Stimulated activated CD8-positive, alpha-beta memory T cell treated with anti-CD3 and anti-CD28 coated beads, Interleukin-4, amount 100 ng/mL, for 4 hours (primary cell): ENCODE measurements at regions not wholly inside any gene's neighbourhood (a gene's known extent, or its start where the extent isn't known, plus 50 kb on each side); places are given as distances from the start of the nearest gene placed in this dataset.

Source experiments
- DNase-seq, 2 donors: peaks; one replicate each; pipeline ENCODE4 v3.0.0-alpha.2; 2020; ENCODE audit warnings: low read depth in 2 of 2, low spot score in 1 of 2

DNA sequence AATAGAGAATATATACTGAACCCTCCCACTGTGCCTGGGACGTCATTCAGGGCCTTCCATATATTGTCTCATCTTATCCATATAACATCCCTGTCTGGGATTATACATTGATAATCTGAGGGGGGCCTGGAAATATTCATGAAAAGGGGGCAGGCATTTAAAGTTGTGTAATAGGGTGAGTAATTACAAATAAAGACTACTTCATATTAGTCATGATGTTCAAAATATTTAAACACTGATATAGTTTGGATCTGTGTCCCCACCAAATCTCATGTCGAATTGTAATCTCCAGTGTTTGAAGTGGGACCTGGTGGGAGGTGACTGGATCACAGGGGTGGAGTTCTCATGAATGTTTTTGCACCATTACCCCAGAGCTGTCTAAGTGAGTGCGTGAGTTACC, 97.8 kb downstream of the AQP9 start:
- no peak for DNase-seq

DNA sequence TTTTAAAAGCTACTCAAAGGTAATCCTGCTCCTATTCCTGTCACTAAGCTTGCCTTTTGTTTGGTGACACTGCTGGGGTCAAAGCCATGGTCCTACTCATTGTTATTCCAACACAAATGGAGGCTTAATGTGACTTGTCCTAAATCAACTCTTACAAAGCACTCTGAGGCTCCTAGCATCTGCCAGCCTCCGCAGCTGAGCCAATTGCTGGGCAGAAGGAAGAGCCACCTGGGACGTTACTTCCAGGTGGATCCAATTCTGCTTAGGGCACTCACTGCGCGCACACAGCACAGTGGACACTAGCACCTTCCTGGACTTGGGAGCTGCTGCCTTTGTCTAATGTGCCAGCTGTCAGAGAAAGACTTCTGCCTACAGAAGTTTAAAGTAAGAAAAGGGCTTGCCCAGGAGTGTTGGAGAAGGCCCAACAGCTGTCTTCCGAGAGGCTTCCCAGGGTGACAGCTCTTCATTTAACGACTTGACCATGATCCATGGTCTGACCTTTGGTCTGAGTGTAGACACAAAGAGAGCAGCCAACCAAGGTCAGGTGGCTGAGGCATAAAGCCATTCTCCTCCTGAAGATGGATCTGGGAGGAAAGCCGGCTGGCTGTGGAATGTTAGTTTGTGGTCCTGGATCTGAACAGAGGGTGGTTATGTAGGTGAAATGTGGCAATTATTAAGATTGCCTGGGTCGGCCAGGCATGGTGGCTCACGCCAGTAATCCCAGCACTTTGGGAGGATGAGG, 102.2 kb downstream of the AQP9 start:
- no peak for DNase-seq

DNA sequence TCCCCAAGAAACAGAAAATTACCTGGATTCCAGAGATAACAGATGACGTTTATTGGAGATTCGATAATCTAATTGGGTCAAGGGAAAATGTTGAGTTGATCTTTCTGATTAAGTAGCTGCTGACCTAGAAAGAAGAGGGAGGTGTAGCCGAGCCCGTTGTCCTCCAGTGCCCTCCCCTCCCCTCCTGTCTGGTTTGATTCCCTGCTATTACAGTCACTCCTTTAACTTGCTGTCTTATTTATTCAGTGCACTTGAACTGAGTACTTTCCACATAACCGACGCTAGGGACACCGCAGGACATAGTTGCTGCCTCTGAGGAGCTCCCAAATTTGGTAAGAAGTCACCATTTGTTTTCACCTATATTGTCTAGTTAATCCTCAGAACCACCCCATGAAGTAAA, 103.7 kb downstream of the AQP9 start:
- no peak for DNase-seq

DNA sequence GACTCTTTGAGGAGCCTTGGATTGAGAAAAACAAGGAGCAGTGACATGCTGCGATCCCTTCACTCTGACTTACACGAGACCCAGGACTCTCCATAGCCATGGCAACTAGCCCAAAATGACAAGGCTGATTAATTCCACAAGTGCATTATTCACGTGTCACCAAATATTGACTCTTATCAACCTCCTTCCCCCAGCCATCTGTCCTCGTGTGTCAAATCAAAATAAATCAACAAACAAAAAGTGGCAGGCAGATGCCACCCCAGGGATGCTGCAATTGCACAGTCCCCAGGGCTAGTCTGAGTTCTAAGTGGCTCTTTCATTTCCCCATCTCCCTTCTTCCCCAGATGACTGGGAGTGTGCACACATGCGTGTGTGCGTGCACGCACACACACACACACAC, 104.9 kb downstream of the AQP9 start:
- no peak for DNase-seq

DNA sequence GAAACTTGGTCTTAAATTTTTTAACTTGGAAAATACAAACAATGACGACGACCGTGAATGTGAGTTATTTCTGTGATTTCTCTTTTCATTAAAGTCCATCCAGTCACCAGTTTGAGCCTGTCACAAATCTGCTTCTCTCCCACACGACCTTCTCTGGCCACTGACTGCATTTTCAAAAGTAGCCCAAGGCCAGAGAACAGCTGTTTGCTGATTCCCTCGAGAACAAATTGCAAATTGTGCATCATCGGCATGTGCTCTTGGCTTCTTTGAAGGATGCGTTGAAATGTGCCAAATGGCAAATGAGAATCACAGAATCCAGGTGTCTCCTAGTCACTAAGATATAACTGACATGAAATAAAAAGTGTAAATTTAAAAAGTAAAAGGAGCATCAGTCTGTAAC, 106.4 kb downstream of the AQP9 start:
- no peak for DNase-seq

DNA sequence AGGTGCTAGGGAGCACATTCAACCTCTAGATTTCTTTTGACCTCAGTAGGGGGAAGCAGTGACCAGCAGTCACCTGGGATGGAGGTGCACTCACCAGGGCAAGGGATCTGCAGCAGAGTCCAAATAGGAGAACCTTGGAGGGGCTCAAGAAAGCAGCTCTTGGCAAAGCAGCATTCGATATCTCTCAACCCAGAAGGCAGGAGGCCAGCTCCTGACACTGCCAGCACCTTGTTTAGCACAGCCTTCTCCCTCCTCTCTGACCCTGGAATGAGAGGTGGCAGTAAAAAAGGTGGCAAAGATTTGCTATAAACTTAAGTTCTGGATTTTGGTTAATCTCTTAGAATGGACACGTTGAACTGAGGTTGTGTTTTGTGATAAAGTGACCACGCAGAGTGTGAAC, 107.9 kb downstream of the AQP9 start:
- DNase-seq = no peak

DNA sequence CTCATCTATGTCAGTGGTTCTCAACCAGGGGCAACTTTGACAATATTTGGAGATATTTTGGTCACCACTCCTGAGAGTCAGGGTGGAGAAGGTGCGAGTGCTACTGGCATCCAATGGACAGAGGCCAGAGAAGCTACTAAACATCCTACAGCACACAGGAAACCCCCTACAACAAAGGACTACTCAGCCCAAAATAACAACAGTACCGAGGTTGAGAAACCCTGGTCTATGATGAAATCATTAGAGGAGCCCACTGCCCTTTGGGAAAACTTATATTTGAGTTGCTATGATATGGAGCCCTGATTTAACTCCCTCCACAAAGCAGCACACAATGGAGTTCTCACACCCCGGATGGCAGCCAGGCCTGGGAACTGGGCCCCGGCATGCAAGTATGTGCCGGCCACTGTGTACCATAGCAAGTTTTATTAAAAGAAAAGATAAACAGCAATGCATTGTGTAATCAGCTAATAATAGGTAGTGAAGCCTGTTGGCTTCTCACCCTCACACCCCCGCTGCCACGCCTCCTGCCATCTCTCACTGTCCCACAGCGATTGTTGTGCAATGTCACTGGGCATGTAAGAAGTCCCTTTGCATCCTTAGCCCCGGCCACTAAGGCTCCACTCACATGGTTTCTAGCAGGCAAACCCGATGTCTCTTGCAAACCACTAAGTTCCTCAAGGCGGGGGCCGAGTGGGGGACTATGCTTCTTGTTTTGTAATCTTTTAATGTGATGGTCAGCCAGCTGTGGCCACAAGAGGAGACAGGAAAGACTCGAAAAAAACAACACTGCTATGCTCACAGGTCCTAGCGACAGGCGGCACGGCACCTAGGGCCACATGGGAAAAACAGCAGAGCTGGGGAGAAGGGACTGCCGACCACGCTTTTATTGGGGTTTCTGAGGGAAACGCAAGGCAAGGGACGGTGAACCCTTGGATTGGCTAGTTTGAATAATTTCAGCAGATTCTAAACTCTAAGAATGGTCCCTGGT, 110.0 kb downstream of the AQP9 start:
- DNase-seq = no peak

DNA sequence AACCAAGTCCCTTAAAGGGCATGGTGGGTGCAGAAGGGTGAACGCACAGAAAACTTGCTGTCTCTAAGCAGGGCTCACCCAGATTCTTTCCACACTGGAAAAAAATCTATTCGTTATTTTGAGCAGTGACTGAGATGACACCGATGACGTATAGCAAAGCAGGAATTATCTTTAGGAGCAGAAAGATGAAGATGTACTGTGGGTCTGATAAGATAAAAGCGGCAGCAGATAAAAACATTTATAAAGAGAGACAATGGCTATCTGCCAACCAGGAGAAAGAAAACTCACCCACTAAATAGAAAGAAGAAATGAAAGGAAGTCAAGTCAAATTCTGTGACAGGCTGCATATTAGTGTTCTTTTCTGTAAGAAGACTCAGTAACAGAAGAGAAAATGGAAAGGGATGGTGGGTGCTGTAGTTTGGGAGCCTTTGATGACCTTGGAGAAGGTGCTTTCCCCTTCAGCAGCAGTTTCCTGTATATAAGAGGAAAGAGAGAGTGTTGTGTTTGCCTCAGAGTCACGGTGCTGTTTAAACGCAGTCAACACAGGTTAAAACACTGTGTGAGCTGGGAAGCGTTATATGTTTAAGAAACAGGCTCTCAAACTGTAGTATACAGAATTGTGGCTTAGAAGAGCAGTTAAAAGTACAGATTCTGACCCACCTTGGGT, 111.6 kb downstream of the AQP9 start:
- DNase-seq = no peak

DNA sequence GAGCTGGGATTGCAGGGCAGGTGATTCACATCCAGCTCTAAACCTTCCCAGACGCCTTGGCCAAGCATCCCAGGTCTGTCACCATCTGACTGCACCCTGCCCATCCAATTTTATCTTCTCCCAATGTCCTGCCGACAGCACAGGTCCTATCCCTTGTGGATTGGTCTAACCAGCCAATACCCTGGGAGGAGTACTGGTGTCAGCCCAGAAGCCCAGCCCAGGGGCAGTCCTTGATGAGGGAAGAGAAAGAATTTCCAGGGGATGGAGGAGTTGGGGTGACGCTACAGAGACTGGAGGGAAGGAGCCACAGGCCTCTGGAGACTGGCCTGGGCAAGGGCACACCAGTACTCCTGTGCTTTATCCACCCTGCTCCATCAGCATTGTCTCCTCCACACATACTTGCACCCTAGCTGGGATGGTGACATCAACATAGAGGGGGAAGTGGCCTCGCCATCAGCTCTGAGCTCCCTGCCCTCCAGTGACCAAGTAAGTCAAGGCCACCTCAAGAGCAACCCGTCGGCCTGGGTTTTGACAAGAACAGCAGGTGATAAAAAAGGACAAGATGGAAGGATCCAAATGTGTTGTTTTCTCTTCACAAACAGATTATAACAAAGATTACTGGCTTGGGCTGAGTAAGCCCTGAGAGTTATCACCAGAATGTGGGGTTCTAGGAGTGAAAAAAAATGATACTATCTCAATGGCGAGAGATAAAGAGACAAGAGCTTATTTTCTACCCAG, 114.6 kb downstream of the AQP9 start:
- no peak for DNase-seq

DNA sequence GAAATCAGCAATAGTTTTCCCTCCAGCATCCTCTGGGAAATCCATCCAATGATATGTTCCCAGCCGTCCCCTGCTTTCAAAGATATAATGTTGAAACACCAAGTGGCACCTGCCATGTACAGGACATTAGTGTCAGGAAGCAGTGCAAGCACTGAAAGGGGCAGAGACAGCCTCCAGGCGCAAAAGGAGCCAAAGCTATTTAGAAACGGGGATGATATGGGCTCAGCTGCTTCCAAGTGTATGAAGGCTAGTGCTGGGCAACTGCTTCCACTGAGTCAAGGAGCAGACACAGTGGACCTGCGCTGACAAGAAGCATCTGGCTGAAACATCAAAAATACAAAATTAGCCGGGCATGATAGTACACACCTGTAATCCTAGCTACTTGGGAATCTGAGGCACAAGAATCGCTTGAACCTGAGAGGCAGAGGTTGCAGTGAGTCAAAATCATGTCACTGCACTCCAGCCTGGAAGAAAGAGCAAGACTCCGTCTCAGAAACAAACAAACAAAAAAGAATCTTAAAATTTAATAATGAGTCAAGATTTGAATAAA, 119.7 kb downstream of the AQP9 start:
- no peak for DNase-seq

DNA sequence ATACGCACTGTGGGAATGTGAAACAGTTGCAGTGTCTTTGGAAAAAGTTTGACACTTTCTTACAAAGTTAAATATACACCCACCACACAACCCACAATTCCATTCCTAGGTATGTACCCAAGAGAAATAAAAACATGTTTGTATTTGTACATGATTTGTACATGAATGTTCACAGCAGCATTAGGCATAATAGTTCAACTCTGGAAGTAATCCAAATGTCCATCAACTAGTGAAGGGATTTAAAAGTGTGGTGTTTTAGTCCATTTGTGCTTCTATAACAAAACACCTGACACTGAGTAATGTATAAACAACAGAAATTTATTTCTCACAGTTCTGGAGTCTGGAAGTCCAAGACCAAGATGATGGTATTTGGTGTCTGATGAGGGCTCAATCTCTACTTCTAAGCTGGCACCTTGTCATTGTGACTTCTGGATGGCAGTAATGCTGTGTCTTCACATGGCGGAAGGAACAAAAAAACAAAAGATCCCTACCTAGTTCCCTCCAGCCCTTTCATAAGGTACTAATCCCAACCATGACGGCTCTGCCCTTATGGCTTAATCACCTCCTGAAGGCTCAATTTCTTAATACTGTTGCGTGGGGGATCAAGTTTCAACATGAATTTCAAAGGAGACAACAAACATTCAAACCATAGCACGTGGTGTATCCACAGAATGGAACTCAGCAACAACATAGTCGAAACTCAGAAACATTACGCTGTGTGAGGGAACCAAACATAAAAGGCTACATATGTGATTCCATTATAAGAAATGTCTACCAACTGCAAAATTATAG, 120.5 kb downstream of the AQP9 start:
- no peak for DNase-seq

DNA sequence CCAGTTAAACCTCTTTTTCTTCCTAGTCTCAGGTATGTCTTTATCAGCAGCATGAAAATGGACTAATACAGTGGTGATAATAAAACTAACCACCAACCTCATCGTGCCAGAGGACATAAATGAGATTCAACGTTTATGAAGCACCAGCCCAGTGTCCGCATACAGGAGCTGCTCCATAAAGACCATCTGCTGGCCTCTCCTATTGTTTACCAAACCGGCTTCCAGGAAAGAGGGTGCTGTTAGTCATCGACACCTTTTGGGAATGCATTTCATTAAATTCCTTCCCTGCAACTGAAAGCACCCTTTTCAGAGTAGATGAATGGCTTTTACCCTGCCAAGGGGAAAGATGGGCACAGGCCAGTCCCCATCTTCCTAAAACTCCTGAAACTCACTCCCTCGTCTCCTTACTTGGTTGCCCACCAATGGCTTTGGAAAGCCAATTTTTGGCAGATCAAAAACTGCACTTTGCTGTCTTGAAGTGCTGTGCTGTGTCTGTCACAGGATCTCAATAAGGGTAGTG, 122.1 kb downstream of the AQP9 start:
- DNase-seq = no peak

DNA sequence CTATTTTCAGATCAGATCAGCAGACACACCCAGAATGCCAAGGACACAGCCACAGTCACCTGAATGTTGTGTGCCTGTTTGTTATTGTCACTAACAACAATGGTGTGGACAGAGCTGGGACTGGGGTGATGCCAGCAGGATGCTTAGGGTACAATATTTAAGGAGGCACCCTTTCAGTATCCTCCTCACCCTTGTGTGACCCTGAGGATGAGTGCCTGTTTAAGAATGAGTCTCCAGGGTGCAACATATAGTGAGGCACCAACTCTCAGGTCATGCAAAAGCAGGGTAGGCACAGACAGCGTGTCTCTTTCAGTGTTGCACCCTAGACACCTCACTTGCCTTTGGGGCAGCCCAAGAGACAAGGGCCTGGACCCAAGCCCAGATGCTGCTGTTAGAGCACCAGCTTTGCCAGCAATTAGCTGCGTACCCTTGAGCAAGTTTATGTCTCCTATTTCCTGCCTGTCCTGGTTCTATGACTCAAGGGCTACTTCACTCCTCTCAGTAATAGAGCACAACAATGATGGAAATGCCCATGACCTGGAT, 122.6 kb downstream of the AQP9 start:
- no peak for DNase-seq

DNA sequence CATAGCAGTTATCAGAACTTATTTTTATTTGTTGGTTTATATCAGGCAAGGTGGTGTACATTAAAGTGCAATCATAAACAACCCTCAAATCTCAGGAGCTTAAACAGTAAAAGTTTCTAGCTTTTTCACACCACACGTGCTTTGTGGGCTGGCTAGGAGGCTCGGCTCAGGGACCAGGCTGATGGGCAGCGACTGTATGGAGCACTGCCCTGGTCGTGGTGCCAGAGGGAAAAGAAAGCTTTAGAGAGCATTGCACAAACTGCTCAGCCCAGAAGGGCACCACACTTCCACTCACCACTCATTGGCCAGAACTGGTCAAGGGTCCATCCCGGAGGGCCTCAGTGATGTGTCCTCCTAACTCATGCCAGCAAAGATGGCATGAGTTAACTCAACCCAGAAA, 123.2 kb downstream of the AQP9 start:
- DNase-seq = no peak

DNA sequence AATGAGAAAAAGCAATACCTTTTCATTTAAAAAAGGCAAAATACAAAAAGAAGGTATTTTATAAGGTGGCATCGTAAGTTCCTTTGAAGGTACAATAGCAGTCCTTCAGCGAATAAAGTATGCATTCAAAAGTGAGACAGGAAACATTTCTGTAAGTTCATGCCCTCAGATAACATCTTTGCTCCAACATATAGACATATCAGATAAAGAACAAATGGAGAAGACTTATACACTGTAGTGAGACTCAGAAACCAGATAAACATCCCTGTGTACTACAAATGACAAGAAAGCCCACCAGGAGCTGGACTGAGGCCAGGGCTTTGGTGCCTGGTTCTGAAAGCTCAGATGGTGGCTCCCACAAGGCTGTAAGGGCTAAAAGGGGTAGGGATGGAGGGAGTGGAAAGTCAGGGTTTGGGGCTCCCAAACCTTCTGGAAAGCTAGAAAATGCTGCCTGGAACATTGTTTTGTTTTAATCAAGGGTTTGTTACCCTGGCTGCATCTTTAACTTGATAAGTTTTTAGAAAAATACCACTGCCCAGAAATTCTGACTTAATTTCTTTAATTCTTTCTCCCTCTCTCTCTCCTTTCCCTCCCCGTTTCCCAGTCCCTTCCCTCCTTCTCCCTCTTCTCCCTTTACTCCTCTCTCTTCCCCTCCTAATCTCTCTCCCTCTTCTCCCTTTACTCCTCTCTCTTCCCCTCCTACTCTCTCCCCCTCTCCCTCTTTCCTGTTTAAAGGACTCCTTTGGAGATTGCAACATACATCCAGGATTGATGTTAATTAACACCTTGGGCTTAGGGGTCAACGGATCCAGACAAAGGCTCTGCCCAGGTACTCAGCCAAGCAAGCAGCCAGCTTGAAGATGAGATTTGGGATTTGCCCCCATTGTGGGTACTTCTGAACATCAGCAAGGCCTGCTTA, 126.1 kb downstream of the AQP9 start:
- DNase-seq = no peak

DNA sequence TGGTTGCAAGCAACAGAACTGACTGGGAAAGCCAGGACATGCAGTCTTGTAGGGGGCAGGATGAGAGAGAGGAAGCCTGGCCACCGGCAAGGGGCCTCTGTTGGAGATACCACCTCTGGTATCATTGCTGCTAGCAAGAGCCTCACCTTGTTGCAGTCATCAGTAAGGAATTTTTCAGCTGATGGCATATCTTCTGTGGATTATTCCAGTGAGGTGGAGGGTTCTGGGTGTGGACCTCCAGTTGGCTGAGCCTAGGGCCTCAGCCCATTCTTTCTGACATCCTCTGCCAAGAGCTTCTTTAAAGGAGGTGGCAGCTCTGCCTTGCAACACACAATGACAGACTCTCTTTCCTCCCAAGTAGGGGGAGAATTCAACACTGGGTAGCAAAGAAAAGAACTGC, 128.9 kb downstream of the AQP9 start:
- DNase-seq = no peak

DNA sequence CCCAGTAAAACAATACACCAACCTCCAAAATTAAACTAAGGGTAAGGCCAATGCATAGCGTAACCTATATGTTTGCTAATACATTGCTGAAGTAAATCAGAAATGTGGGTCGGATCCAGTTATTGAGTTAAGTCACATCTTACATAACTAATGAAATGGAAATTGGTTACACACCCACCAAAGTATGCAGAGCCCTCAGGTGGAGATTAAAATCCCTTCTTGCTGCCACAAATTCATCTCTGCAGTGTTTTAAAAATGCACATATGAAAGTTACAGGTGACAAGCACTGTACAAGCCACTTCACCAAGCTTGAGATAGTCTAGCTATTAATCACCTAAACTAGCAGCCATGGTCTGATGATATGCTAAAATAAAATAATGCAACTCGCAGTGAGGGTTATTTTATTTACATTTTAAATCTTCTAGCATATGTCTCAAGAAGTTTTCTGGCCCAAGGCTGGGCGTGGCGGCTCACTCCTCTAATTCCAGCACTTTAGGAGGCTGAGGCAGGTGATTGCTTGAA, 130.6 kb downstream of the AQP9 start:
- no peak for DNase-seq
